ENCODE measurements at regions not wholly inside any gene's neighbourhood (a gene's known extent, or its start where the extent isn't known, plus 50 kb on each side); places are given as distances from the start of the nearest gene placed in this dataset.

GRCh38 chr4:170230242-170230641, 140.5 kb upstream of the AADAT start:
- H3K9ac ChIP-seq (ENCODE audit: low read length): no peak overlapping the region
- no peaks in the 10 kb centered on the region for H3K9me3 ChIP-seq (ENCODE audit: low read length)
- TF ChIP-seq POLR2AphosphoS5 (IDR thresholded peaks at IDR 0.05) (no peak), CTCF (IDR thresholded peaks at IDR 0.05; ENCODE audit: poor library complexity, severe bottlenecking) (no peak), REST (IDR thresholded peaks at IDR 0.05; ENCODE audit: borderline replicate concordance) (no peak), EZH2 (IDR thresholded peaks at IDR 0.05; ENCODE audit: borderline replicate concordance, insufficient read depth, low read length, poor library complexity, severe bottlenecking) (no peak), RAD21 (conservative IDR thresholded peaks at IDR 0.05) (no peak), MXI1 (conservative IDR thresholded peaks at IDR 0.05; ENCODE audit: poor library complexity, severe bottlenecking) (no peak), EP300 (conservative IDR thresholded peaks at IDR 0.05; ENCODE audit: poor library complexity, severe bottlenecking) (no peak), TAF1 (IDR thresholded peaks at IDR 0.05; ENCODE audit: low read depth) (no peak), SMC3 (conservative IDR thresholded peaks at IDR 0.05; ENCODE audit: poor library complexity) (no peak)
- H3K4me3 ChIP-seq (ENCODE audit: low read length): no peak overlapping the region
- H3K27ac ChIP-seq (ENCODE audit: low read length): no peak overlapping the region
- no peaks in the 10 kb centered on the region for H3F3A ChIP-seq (ENCODE audit: insufficient read depth, low read length, poor library complexity, severe bottlenecking)
- no peaks in the 10 kb centered on the region for H3K9me2 ChIP-seq (ENCODE audit: insufficient read depth, low read length)
- no peaks in the 10 kb centered on the region for H3K36me3 ChIP-seq (ENCODE audit: insufficient read depth, low read length)
- no peak overlapping the region for H3K4me2 ChIP-seq (ENCODE audit: low read length)
- no peaks in the 10 kb centered on the region for H3K79me2 ChIP-seq (replicated peaks; ENCODE audit: insufficient read depth, low read length)
- no peaks in the 10 kb centered on the region for H4K20me1 ChIP-seq (ENCODE audit: insufficient read depth)
- no peaks in the 10 kb centered on the region for H3K27me3 ChIP-seq (ENCODE audit: insufficient read depth, low read depth, low read length)
- no peak overlapping the region for H2AFZ ChIP-seq (ENCODE audit: low read depth, low read length)

- no peaks in the 10 kb centered on the region for H3K36me3 ChIP-seq (ENCODE audit: insufficient read depth, low read length)
- no peak overlapping the region for H3K9ac ChIP-seq (ENCODE audit: low read length)
- no peaks in the 10 kb centered on the region for H3K9me3 ChIP-seq (ENCODE audit: low read length)
- H3K79me2 ChIP-seq (replicated peaks; ENCODE audit: insufficient read depth, low read length): no peaks in the 10 kb centered on the region
- no peak overlapping the region for H2AFZ ChIP-seq (ENCODE audit: low read depth, low read length)
- H3K4me2 ChIP-seq (ENCODE audit: low read length): no peak overlapping the region
- H3F3A ChIP-seq (ENCODE audit: insufficient read depth, low read length, poor library complexity, severe bottlenecking): no peaks in the 10 kb centered on the region
- no peaks in the 10 kb centered on the region for H3K27me3 ChIP-seq (ENCODE audit: insufficient read depth, low read depth, low read length)
- no peaks in the 10 kb centered on the region for H3K9me2 ChIP-seq (ENCODE audit: insufficient read depth, low read length)
- TF ChIP-seq CTCF (IDR thresholded peaks at IDR 0.05; ENCODE audit: poor library complexity, severe bottlenecking) (no peak), REST (IDR thresholded peaks at IDR 0.05; ENCODE audit: borderline replicate concordance) (no peak)
- H4K20me1 ChIP-seq (ENCODE audit: insufficient read depth): no peaks in the 10 kb centered on the region
- no peak overlapping the region for H3K27ac ChIP-seq (ENCODE audit: low read length)
- H3K4me3 ChIP-seq (ENCODE audit: low read length): no peak overlapping the region
Measured at GRCh38 chr4:170229006-170229405, 139.2 kb upstream of the AADAT start.
